ENCODE measurements at regions not wholly inside any gene's neighbourhood (a gene's known extent, or its start where the extent isn't known, plus 50 kb on each side); places are given as distances from the start of the nearest gene placed in this dataset.

GRCh38 chr5:3126639-3127038 is 375.2 kb upstream of the IRX2 start:
- TF ChIP-seq, protein P1, sequence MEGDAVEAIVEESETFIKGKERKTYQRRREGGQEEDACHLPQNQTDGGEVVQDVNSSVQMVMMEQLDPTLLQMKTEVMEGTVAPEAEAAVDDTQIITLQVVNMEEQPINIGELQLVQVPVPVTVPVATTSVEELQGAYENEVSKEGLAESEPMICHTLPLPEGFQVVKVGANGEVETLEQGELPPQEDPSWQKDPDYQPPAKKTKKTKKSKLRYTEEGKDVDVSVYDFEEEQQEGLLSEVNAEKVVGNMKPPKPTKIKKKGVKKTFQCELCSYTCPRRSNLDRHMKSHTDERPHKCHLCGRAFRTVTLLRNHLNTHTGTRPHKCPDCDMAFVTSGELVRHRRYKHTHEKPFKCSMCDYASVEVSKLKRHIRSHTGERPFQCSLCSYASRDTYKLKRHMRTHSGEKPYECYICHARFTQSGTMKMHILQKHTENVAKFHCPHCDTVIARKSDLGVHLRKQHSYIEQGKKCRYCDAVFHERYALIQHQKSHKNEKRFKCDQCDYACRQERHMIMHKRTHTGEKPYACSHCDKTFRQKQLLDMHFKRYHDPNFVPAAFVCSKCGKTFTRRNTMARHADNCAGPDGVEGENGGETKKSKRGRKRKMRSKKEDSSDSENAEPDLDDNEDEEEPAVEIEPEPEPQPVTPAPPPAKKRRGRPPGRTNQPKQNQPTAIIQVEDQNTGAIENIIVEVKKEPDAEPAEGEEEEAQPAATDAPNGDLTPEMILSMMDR (IDR thresholded peaks at IDR 0.05), result no peak
- no peak for TF ChIP-seq POLR2A (IDR thresholded peaks at IDR 0.05)
